SK-N-SH treated with all-trans-retinoic acid at 6 μM for 48 hours (cell line): ENCODE measurements at regions not wholly inside any gene's neighbourhood (a gene's known extent, or its start where the extent isn't known, plus 50 kb on each side); places are given as distances from the start of the nearest gene placed in this dataset.

Experiments used
- GLIS3 ChIP-seq: fragments of 250-450 bp; sonication (Bioruptor Pico); IDR thresholded peaks from 2 replicates; pipeline ENCODE4 v1.5.0; 2020; ENCODE audit warnings: mild to moderate bottlenecking, moderate library complexity
- OSR1 ChIP-seq: fragments of 250-450 bp; sonication (Bioruptor Pico); IDR thresholded peaks from 2 replicates; pipeline ENCODE4 v1.8.0; 2022; ENCODE audit warnings: moderate library complexity, mild to moderate bottlenecking, inconsistent platforms
- RARB ChIP-seq: fragments of 250-450 bp; sonication (Bioruptor Pico); IDR thresholded peaks from 2 replicates; pipeline ENCODE4 v1.8.0; 2021; ENCODE audit warnings: mild to moderate bottlenecking, moderate library complexity
- SNAI2 ChIP-seq: fragments of 250-450 bp; sonication (Bioruptor Pico); IDR thresholded peaks from 2 replicates; pipeline ENCODE4 v1.5.0; 2020; ENCODE audit warnings: mild to moderate bottlenecking, moderate library complexity
- TCF4 ChIP-seq: fragments of 250-450 bp; sonication (Bioruptor Pico); IDR thresholded peaks from 2 replicates; pipeline ENCODE4 v1.8.0; 2021; ENCODE audit warnings: mild to moderate bottlenecking, moderate library complexity, borderline replicate concordance
- TOX ChIP-seq: fragments of 250-450 bp; sonication (Bioruptor Pico); IDR thresholded peaks from 2 replicates; pipeline ENCODE4 v1.8.0; 2021; ENCODE audit warnings: mild to moderate bottlenecking, moderate library complexity, borderline replicate concordance
- ZFP3 ChIP-seq: fragments of 250-450 bp; sonication (Bioruptor Pico); IDR thresholded peaks from 2 replicates; pipeline ENCODE4 v1.5.0; 2020; ENCODE audit warnings: mild to moderate bottlenecking, moderate library complexity
- ZNF565 ChIP-seq: fragments of 450-650 bp; formaldehyde crosslinking; conservative IDR thresholded peaks from 2 replicates; pipeline ENCODE4 v1.5.0; 2020; ENCODE audit warnings: low read depth, mild to moderate bottlenecking, moderate library complexity
- ZNF70 ChIP-seq: fragments of 450-650 bp; formaldehyde crosslinking; IDR thresholded peaks from 2 replicates; pipeline ENCODE4 v1.5.0; 2020; ENCODE audit warnings: mild to moderate bottlenecking, moderate library complexity
- ZNF8 ChIP-seq: fragments of 450-650 bp; formaldehyde crosslinking; IDR thresholded peaks from 2 replicates; pipeline ENCODE4 v1.5.0; 2020; ENCODE audit warnings: mild to moderate bottlenecking, moderate library complexity
- TF ChIP-seq, protein P1 (sequence below): fragments of 250-450 bp; sonication (Bioruptor Pico); IDR thresholded peaks from 2 replicates; pipeline ENCODE4 v1.8.0; 2021; ENCODE audit warnings: low read depth, mild to moderate bottlenecking, moderate library complexity, borderline replicate concordance
- TF ChIP-seq, protein P2 (sequence below): fragments of 250-450 bp; sonication (Bioruptor Pico); IDR thresholded peaks from 2 replicates; pipeline ENCODE4 v1.8.0; 2020; ENCODE audit warnings: mild to moderate bottlenecking, moderate library complexity, borderline replicate concordance
- TF ChIP-seq, protein P3 (sequence below): fragments of 250-450 bp; sonication (Bioruptor Pico); IDR thresholded peaks from 2 replicates; pipeline ENCODE4 v1.5.1; 2020; ENCODE audit warnings: low read depth, mild to moderate bottlenecking, moderate library complexity

DNA sequence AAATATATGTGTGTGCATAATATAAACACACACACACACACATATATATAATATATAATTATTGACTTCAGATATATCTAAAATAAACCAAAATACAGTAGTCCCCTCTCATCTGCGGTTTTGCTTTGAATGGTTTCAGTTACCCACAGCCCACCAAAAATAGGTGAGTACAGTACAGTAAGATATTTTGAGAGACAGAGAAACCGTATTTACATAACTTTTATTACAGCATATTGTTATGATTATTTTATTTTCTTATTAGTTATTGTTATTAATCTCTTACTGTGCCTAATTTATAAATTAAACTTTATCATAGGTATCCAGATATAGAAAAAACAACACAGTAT, 564.2 kb downstream of the ACTL7B start:
- TF ChIP-seq TOX (CRISPR knock-in tag) (no peak), OSR1 (no peak), GLIS3 (no peak), ZNF565 (CRISPR knock-in tag) (no peak), RARB (CRISPR knock-in tag) (no peak), ZNF70 (no peak), TCF4 (CRISPR knock-in tag) (no peak), SNAI2 (CRISPR knock-in tag) (no peak), ZNF8 (CRISPR knock-in tag) (no peak), ZFP3 (CRISPR knock-in tag) (no peak)
- TF ChIP-seq, protein P1, sequence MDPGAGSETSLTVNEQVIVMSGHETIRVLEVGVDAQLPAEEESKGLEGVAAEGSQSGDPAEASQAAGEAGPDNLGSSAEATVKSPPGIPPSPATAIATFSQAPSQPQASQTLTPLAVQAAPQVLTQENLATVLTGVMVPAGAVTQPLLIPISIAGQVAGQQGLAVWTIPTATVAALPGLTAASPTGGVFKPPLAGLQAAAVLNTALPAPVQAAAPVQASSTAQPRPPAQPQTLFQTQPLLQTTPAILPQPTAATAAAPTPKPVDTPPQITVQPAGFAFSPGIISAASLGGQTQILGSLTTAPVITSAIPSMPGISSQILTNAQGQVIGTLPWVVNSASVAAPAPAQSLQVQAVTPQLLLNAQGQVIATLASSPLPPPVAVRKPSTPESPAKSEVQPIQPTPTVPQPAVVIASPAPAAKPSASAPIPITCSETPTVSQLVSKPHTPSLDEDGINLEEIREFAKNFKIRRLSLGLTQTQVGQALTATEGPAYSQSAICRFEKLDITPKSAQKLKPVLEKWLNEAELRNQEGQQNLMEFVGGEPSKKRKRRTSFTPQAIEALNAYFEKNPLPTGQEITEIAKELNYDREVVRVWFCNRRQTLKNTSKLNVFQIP (CRISPR knock-in tag) = no peak
- TF ChIP-seq, protein P2, sequence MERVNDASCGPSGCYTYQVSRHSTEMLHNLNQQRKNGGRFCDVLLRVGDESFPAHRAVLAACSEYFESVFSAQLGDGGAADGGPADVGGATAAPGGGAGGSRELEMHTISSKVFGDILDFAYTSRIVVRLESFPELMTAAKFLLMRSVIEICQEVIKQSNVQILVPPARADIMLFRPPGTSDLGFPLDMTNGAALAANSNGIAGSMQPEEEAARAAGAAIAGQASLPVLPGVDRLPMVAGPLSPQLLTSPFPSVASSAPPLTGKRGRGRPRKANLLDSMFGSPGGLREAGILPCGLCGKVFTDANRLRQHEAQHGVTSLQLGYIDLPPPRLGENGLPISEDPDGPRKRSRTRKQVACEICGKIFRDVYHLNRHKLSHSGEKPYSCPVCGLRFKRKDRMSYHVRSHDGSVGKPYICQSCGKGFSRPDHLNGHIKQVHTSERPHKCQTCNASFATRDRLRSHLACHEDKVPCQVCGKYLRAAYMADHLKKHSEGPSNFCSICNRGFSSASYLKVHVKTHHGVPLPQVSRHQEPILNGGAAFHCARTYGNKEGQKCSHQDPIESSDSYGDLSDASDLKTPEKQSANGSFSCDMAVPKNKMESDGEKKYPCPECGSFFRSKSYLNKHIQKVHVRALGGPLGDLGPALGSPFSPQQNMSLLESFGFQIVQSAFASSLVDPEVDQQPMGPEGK (CRISPR knock-in tag) = no peak
- TF ChIP-seq, protein P3, sequence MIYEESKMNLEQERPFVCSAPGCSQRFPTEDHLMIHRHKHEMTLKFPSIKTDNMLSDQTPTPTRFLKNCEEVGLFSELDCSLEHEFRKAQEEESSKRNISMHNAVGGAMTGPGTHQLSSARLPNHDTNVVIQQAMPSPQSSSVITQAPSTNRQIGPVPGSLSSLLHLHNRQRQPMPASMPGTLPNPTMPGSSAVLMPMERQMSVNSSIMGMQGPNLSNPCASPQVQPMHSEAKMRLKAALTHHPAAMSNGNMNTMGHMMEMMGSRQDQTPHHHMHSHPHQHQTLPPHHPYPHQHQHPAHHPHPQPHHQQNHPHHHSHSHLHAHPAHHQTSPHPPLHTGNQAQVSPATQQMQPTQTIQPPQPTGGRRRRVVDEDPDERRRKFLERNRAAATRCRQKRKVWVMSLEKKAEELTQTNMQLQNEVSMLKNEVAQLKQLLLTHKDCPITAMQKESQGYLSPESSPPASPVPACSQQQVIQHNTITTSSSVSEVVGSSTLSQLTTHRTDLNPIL = no peak
